Neural cell (in vitro differentiated cells): ENCODE measurements at regions not wholly inside any gene's neighbourhood (a gene's known extent, or its start where the extent isn't known, plus 50 kb on each side); places are given as distances from the start of the nearest gene placed in this dataset.

ENCODE experiments used
- H2AFZ ChIP-seq: fragments of 200-600, 300-800 bp; sonication (generic), shearing (Covaris generic); 2 replicates; pipeline ENCODE4 v1.6.0; 2014; ENCODE audit warnings: low read depth, mild to moderate bottlenecking, antibody characterized with exemption, low read length, moderate library complexity
- H3F3A ChIP-seq: fragments of 200-600 bp; shearing (Covaris generic); 2 replicates; pipeline ENCODE4 v1.6.1; 2016; ENCODE audit warnings: mild to moderate bottlenecking, moderate library complexity, mixed read lengths, antibody characterized with exemption, low read length; ENCODE audit not compliant: insufficient read depth, poor library complexity, severe bottlenecking
- H3K27ac ChIP-seq: fragments of 200-600, 300-800 bp; sonication (generic), shearing (Covaris generic); 2 replicates; pipeline ENCODE4 v1.5.1; 2014; ENCODE audit warnings: mild to moderate bottlenecking, low read length, moderate library complexity
- H3K27me3 ChIP-seq: fragments of 300-800, 200-600 bp; sonication (generic), shearing (Covaris generic); 2 replicates; pipeline ENCODE4 v1.6.0; 2014; ENCODE audit warnings: mild to moderate bottlenecking, low read depth, low read length, moderate library complexity; ENCODE audit not compliant: insufficient read depth
- H3K36me3 ChIP-seq: fragments of 300-800, 200-600 bp; sonication (generic), shearing (Covaris generic); 2 replicates; pipeline ENCODE4 v1.5.1; 2014; ENCODE audit warnings: mild to moderate bottlenecking, antibody characterized with exemption, low read length, moderate library complexity; ENCODE audit not compliant: insufficient read depth
- H3K4me2 ChIP-seq: fragments of 300-800, 200-600 bp; sonication (generic), shearing (Covaris generic); 2 replicates; pipeline ENCODE4 v1.6.0; 2014; ENCODE audit warnings: mild to moderate bottlenecking, low read length
- H3K4me3 ChIP-seq: fragments of 300-800, 200-600 bp; sonication (generic), shearing (Covaris generic); 2 replicates; pipeline ENCODE4 v1.5.1; 2014; ENCODE audit warnings: mild to moderate bottlenecking, low read length, moderate library complexity
- H3K79me2 ChIP-seq: fragments of 200-600 bp; shearing (Covaris generic); replicated peaks from 2 replicates; pipeline ENCODE4 v1.6.0; 2014; ENCODE audit warnings: mild to moderate bottlenecking, low read length, moderate library complexity; ENCODE audit not compliant: insufficient read depth
- H3K9ac ChIP-seq: fragments of 300-800, 200-600 bp; sonication (generic), shearing (Covaris generic); 2 replicates; pipeline ENCODE4 v1.6.1; 2016; ENCODE audit warnings: mild to moderate bottlenecking, low read length, mixed read lengths
- H3K9me2 ChIP-seq: fragments of 200-600 bp; shearing (Covaris generic); 2 replicates; pipeline ENCODE4 v1.6.1; 2016; ENCODE audit warnings: mild to moderate bottlenecking, low read length, mixed read lengths; ENCODE audit not compliant: insufficient read depth
- H3K9me3 ChIP-seq: fragments of 200-600, 300-800 bp; sonication (generic), shearing (Covaris generic); 2 replicates; pipeline ENCODE4 v1.6.1; 2016; ENCODE audit warnings: mild to moderate bottlenecking, mixed run types, low read length, moderate library complexity, mixed read lengths
- H4K20me1 ChIP-seq: fragments of 200-600 bp; shearing (Covaris generic); 2 replicates; pipeline ENCODE4 v1.6.1; 2016; ENCODE audit warnings: mild to moderate bottlenecking, mixed run types; ENCODE audit not compliant: insufficient read depth
- CTCF ChIP-seq: fragments of 450-650 bp; IDR thresholded peaks from 2 replicates; pipeline ENCODE4 v1.5.1; 2014; ENCODE audit warnings: antibody characterized with exemption, mild to moderate bottlenecking, moderate library complexity; ENCODE audit not compliant: poor library complexity, severe bottlenecking
- EP300 ChIP-seq: fragments of 450-650 bp; conservative IDR thresholded peaks from 2 replicates; pipeline ENCODE4 v1.6.1; 2014; ENCODE audit warnings: antibody characterized with exemption, mild to moderate bottlenecking, moderate library complexity; ENCODE audit not compliant: poor library complexity, severe bottlenecking
- EZH2 ChIP-seq: fragments of 200-600, 300-800 bp; shearing (Covaris generic), sonication (generic); IDR thresholded peaks from 2 replicates; pipeline ENCODE4 v1.6.1; 2014; ENCODE audit warnings: antibody characterized with exemption, low read length, borderline replicate concordance, mild to moderate bottlenecking; ENCODE audit not compliant: insufficient read depth, poor library complexity, severe bottlenecking
- MXI1 ChIP-seq: fragments of 450-650 bp; conservative IDR thresholded peaks from 2 replicates; pipeline ENCODE4 v1.6.1; 2014; ENCODE audit warnings: antibody characterized with exemption, mild to moderate bottlenecking; ENCODE audit not compliant: poor library complexity, severe bottlenecking
- POLR2AphosphoS5 ChIP-seq: IDR thresholded peaks from 2 replicates; pipeline ENCODE4 v1.6.1; 2012
- RAD21 ChIP-seq: fragments of 450-650 bp; conservative IDR thresholded peaks from 2 replicates; pipeline ENCODE4 v1.6.1; 2014; ENCODE audit warnings: antibody characterized with exemption, mild to moderate bottlenecking, moderate library complexity
- SMC3 ChIP-seq: fragments of 450-650 bp; conservative IDR thresholded peaks from 2 replicates; pipeline ENCODE4 v1.6.1; 2014; ENCODE audit warnings: antibody characterized with exemption, mild to moderate bottlenecking, moderate library complexity; ENCODE audit not compliant: poor library complexity
- TAF1 ChIP-seq: IDR thresholded peaks from 2 replicates; pipeline ENCODE4 v1.6.1; 2012; ENCODE audit warnings: low read depth
- TF ChIP-seq, protein P1 (sequence below): IDR thresholded peaks from 2 replicates; pipeline ENCODE4 v1.6.1; 2012; ENCODE audit warnings: borderline replicate concordance

GRCh38 chr3:146781606-146782005 is 176.5 kb upstream of the PLSCR5 start:
- Histone ChIP-seq H3K9me3 (no peaks in the 10 kb centered on the region), H3K9me2 (no peaks in the 10 kb centered on the region), H2AFZ (no peak overlapping the region), H3K4me3 (no peak overlapping the region), H3F3A (no peaks in the 10 kb centered on the region), H3K79me2 (no peaks in the 10 kb centered on the region), H3K9ac (no peak overlapping the region), H3K27me3 (no peaks in the 10 kb centered on the region), H4K20me1 (no peaks in the 10 kb centered on the region), H3K36me3 (no peaks in the 10 kb centered on the region), H3K4me2 (no peak overlapping the region), H3K27ac (no peak overlapping the region)
- TF ChIP-seq, protein P1, sequence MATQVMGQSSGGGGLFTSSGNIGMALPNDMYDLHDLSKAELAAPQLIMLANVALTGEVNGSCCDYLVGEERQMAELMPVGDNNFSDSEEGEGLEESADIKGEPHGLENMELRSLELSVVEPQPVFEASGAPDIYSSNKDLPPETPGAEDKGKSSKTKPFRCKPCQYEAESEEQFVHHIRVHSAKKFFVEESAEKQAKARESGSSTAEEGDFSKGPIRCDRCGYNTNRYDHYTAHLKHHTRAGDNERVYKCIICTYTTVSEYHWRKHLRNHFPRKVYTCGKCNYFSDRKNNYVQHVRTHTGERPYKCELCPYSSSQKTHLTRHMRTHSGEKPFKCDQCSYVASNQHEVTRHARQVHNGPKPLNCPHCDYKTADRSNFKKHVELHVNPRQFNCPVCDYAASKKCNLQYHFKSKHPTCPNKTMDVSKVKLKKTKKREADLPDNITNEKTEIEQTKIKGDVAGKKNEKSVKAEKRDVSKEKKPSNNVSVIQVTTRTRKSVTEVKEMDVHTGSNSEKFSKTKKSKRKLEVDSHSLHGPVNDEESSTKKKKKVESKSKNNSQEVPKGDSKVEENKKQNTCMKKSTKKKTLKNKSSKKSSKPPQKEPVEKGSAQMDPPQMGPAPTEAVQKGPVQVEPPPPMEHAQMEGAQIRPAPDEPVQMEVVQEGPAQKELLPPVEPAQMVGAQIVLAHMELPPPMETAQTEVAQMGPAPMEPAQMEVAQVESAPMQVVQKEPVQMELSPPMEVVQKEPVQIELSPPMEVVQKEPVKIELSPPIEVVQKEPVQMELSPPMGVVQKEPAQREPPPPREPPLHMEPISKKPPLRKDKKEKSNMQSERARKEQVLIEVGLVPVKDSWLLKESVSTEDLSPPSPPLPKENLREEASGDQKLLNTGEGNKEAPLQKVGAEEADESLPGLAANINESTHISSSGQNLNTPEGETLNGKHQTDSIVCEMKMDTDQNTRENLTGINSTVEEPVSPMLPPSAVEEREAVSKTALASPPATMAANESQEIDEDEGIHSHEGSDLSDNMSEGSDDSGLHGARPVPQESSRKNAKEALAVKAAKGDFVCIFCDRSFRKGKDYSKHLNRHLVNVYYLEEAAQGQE: no peak
- TF ChIP-seq POLR2AphosphoS5 (no peak), EP300 (no peak), MXI1 (no peak), TAF1 (no peak), EZH2 (no peak), CTCF (no peak), RAD21 (no peak), SMC3 (no peak)

DNA sequence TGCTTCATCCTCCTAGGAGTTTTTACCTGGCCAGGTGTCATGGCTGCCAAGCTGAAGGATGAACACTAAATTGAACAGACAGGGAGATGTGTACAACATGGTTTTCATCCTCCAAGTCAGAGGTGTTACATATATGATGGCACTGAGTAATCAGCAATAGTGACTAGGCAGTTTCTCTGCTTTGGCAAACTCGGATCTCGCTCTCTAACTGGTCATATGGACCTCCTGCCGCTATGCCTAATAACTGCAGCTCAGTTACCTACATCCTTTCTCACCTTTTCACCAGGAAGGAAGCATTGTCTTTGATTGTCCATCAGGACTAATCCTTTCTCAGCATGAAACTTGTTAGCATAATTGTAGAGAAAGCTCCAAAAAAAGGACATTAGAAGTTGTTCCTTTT is 175.9 kb upstream of the PLSCR5 start:
- Histone ChIP-seq H3K79me2 (no peaks in the 10 kb centered on the region), H3K9me3 (no peaks in the 10 kb centered on the region), H3F3A (no peaks in the 10 kb centered on the region), H3K9me2 (no peaks in the 10 kb centered on the region), H3K27ac (no peak overlapping the region), H4K20me1 (no peaks in the 10 kb centered on the region), H3K4me3 (no peak overlapping the region), H3K27me3 (no peaks in the 10 kb centered on the region), H2AFZ (no peak overlapping the region), H3K9ac (no peak overlapping the region), H3K4me2 (no peak overlapping the region), H3K36me3 (no peaks in the 10 kb centered on the region)
- TF ChIP-seq EP300 (no peak), POLR2AphosphoS5 (no peak), MXI1 (no peak), CTCF (no peak), RAD21 (no peak), SMC3 (no peak), TAF1 (no peak), EZH2 (no peak)
- TF ChIP-seq, protein P1: no peak
